GM21390 (cell line): ENCODE measurements at regions not wholly inside any gene's neighbourhood (a gene's known extent, or its start where the extent isn't known, plus 50 kb on each side); places are given as distances from the start of the nearest gene placed in this dataset.

Experiments
- ATAC-seq: cut with Tn5 transposase; IDR thresholded peaks from one replicate; pipeline ENCODE4 v1.9.1; 2021; ENCODE audit not compliant: unreplicated experiment

GRCh38 chr5:89443508-89443907 lies 560.5 kb upstream of the MEF2C start:
- ATAC-seq: no peak

GRCh38 chr5:89441965-89442364 lies 559.0 kb upstream of the MEF2C start:
- no peak for ATAC-seq

- no peak for ATAC-seq
Measured at GRCh38 chr5:89440670-89441069, 557.7 kb upstream of the MEF2C start.

GRCh38 chr5:89437450-89438435 lies 554.8 kb upstream of the MEF2C start:
- ATAC-seq: no peak

GRCh38 chr5:89436464-89436863 lies 553.5 kb upstream of the MEF2C start:
- ATAC-seq: peak; percentile 37

GRCh38 chr5:89435347-89435746 lies 552.4 kb upstream of the MEF2C start:
- ATAC-seq: peak; percentile 67

GRCh38 chr5:89428624-89429023 lies 545.6 kb upstream of the MEF2C start:
- ATAC-seq: no peak

- ATAC-seq: no peak
Measured at GRCh38 chr5:89425062-89425461, 542.1 kb upstream of the MEF2C start.

GRCh38 chr5:89421035-89421434 lies 538.1 kb upstream of the MEF2C start:
- ATAC-seq: no peak

GRCh38 chr5:89418407-89419085 lies 535.6 kb upstream of the MEF2C start:
- no peak for ATAC-seq

GRCh38 chr5:89417990-89418389 lies 535.0 kb upstream of the MEF2C start:
- ATAC-seq: no peak

- no peak for ATAC-seq
Measured at GRCh38 chr5:89417515-89417914, 534.5 kb upstream of the MEF2C start.

- ATAC-seq: no peak
Measured at GRCh38 chr5:89411891-89412290, 528.9 kb upstream of the MEF2C start.

GRCh38 chr5:89407054-89407453 lies 524.1 kb upstream of the MEF2C start:
- no peak for ATAC-seq

- no peak for ATAC-seq
Measured at GRCh38 chr5:89401659-89402058, 518.7 kb upstream of the MEF2C start.

GRCh38 chr5:89401012-89401411 lies 518.0 kb upstream of the MEF2C start:
- no peak for ATAC-seq

- no peak for ATAC-seq
Measured at GRCh38 chr5:89399548-89399947, 516.6 kb upstream of the MEF2C start.

- ATAC-seq: peak; percentile 72
Measured at GRCh38 chr5:89397096-89397495, 514.1 kb upstream of the MEF2C start.

- ATAC-seq: peak; percentile 72
Measured at GRCh38 chr5:89396278-89396954, 513.4 kb upstream of the MEF2C start.

GRCh38 chr5:89395111-89395510 lies 512.1 kb upstream of the MEF2C start:
- ATAC-seq: no peak

- ATAC-seq: no peak
Measured at GRCh38 chr5:89388872-89389271, 505.9 kb upstream of the MEF2C start.

- ATAC-seq: no peak
Measured at GRCh38 chr5:89384391-89384790, 501.4 kb upstream of the MEF2C start.
